ENCODE measurements at regions not wholly inside any gene's neighbourhood (a gene's known extent, or its start where the extent isn't known, plus 50 kb on each side); places are given as distances from the start of the nearest gene placed in this dataset.

DNA sequence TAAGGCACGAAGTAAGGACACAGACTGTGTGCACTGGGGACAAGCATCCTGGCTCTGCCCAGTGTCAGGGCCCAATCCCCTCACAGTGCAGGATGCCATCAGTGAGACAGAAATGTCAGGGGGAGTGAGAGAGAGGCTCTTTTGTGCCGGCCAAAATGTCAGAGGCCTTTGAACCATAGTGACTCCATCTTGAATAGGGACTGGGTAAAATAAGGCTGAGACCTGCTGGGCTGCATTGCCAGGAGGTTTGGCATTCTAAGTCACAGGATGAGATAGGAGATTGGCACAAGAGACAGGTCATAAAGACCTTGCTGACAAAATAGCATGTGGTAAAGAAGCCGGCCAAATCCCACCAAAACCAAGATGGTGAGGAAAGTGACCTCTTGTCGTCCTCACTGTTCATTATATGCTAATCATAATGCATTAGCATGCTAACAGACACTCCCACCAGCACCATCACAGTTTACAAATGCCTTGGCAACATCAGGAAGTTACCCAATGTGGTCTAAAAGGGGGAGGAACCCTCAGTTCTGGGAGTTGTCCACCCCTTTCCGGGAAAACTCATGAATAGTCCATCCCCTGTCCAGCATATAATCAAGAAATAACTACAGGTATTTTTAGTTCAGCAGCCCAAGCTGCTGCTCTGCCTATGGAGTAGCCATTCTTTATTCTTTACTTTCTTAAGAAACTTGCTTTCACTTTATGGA lies 337.4 kb downstream of the LPIN1 start:
- no peaks in the 10 kb centered on the region for H3K36me3 ChIP-seq (ENCODE audit: control insufficient read depth in 5 of 5, insufficient read depth in 5 of 5, low read length in 5 of 5)
- no peak overlapping the region for H3K27ac ChIP-seq (ENCODE audit: low read depth, low read length)
- H3K9ac ChIP-seq (ENCODE audit: low read length in 5 of 5) = no peak overlapping the region
- H3K27me3 ChIP-seq (ENCODE audit: control insufficient read depth in 5 of 5, insufficient read depth in 4 of 5, low read length in 5 of 5) = no peaks in the 10 kb centered on the region
- peaks cover 0 to 5% (median 0%) of the 10 kb centered on the region in 5 donors for H3K4me1 ChIP-seq (ENCODE audit: control insufficient read depth in 5 of 5, insufficient read depth in 5 of 5, low read length in 5 of 5)
- no peak overlapping the region for H3K4me3 ChIP-seq (ENCODE audit: low read depth in 1 of 5, low read length in 5 of 5)
- H3K9me3 ChIP-seq (ENCODE audit: control insufficient read depth in 5 of 5, low read length in 5 of 5) = no peaks in the 10 kb centered on the region

DNA sequence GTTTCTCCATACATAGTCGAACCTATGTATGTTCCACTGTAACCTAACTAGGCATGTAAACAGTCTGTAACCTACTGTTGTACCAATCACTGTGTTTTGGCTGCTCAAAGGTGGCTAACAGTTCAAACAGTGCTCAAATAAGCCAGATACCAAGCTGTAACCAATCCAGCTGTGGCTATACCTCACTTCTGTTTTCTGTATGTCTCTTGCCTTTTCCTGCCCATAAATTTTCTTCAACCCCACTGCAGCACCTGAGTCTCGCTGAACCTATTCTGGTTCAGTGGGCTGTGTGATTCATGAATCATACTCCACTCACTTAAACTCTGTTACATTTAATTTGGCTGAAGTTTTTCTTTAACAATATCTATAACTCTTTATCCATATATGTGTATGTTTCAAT lies 340.7 kb downstream of the LPIN1 start:
- Histone ChIP-seq H3K9ac (ENCODE audit: low read length in 5 of 5) (no peak overlapping the region), H3K4me3 (ENCODE audit: low read depth in 1 of 5, low read length in 5 of 5) (no peak overlapping the region), H3K36me3 (ENCODE audit: control insufficient read depth in 5 of 5, insufficient read depth in 5 of 5, low read length in 5 of 5) (no peaks in the 10 kb centered on the region), H3K9me3 (ENCODE audit: control insufficient read depth in 5 of 5, low read length in 5 of 5) (no peaks in the 10 kb centered on the region), H3K27ac (ENCODE audit: low read depth, low read length) (no peak overlapping the region), H3K27me3 (ENCODE audit: control insufficient read depth in 5 of 5, insufficient read depth in 4 of 5, low read length in 5 of 5) (no peaks in the 10 kb centered on the region), H3K4me1 (ENCODE audit: control insufficient read depth in 5 of 5, insufficient read depth in 5 of 5, low read length in 5 of 5) (peaks cover 0 to 5% (median 0%) of the 10 kb centered on the region in 5 donors)

DNA sequence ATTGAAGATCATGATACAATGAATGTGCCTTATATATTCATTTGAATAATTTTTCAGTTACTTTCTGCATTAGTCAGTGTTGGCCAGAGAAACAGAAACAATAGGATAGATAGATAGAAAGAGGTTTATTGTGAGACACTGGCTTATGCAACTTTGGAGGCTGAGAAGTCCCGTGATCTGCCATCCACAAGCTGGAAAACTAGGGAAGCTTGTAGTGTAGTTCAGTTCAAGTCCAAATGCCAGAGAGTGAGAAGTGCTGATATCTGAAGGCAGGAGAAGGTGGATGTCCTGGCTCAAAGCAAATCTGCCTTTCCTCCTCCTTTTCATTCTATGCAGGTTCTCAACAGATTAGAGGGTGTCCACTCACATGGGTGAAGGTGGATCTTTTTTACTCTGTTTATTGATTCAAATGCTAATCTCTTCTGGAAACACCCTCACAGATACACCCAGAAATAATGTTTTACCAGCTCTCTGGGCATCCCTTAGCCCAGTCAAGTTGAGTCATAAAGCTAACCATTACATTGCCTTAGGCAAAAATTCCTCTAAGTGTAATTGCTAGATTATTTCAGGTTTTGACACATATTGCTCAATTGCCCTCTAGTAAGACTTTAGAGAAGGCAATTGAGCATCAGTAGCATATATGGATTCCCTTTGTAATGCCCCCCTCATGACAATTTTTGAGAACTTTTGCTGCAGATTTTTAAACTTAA lies 341.4 kb downstream of the LPIN1 start:
- H3K27me3 ChIP-seq (ENCODE audit: control insufficient read depth in 5 of 5, insufficient read depth in 4 of 5, low read length in 5 of 5) = no peaks in the 10 kb centered on the region
- H3K36me3 ChIP-seq (ENCODE audit: control insufficient read depth in 5 of 5, insufficient read depth in 5 of 5, low read length in 5 of 5) = no peaks in the 10 kb centered on the region
- H3K4me3 ChIP-seq (ENCODE audit: low read depth in 1 of 5, low read length in 5 of 5) = no peak overlapping the region
- H3K27ac ChIP-seq (ENCODE audit: low read depth, low read length) = no peak overlapping the region
- H3K9me3 ChIP-seq (ENCODE audit: control insufficient read depth in 5 of 5, low read length in 5 of 5) = no peaks in the 10 kb centered on the region
- no peak overlapping the region for H3K9ac ChIP-seq (ENCODE audit: low read length in 5 of 5)
- H3K4me1 ChIP-seq (ENCODE audit: control insufficient read depth in 5 of 5, insufficient read depth in 5 of 5, low read length in 5 of 5) = peaks cover 0 to 4% (median 0%) of the 10 kb centered on the region in 5 donors

- no peaks in the 10 kb centered on the region for H3K36me3 ChIP-seq (ENCODE audit: control insufficient read depth in 5 of 5, insufficient read depth in 5 of 5, low read length in 5 of 5)
- no peak overlapping the region for H3K4me3 ChIP-seq (ENCODE audit: low read depth in 1 of 5, low read length in 5 of 5)
- no peak overlapping the region for H3K27ac ChIP-seq (ENCODE audit: low read depth, low read length)
- H3K27me3 ChIP-seq (ENCODE audit: control insufficient read depth in 5 of 5, insufficient read depth in 4 of 5, low read length in 5 of 5) = no peaks in the 10 kb centered on the region
- H3K4me1 ChIP-seq (ENCODE audit: control insufficient read depth in 5 of 5, insufficient read depth in 5 of 5, low read length in 5 of 5) = no peaks in the 10 kb centered on the region
- H3K9me3 ChIP-seq (ENCODE audit: control insufficient read depth in 5 of 5, low read length in 5 of 5) = no peaks in the 10 kb centered on the region
- no peak overlapping the region for H3K9ac ChIP-seq (ENCODE audit: low read length in 5 of 5)
These were observed 342.6 kb downstream of the LPIN1 start for GRCh38 chr2:12089001-12089400.

- Histone ChIP-seq H3K9me3 (ENCODE audit: control insufficient read depth in 5 of 5, low read length in 5 of 5) (no peaks in the 10 kb centered on the region), H3K4me1 (ENCODE audit: control insufficient read depth in 5 of 5, insufficient read depth in 5 of 5, low read length in 5 of 5) (no peaks in the 10 kb centered on the region), H3K27me3 (ENCODE audit: control insufficient read depth in 5 of 5, insufficient read depth in 4 of 5, low read length in 5 of 5) (no peaks in the 10 kb centered on the region), H3K27ac (ENCODE audit: low read depth, low read length) (no peak overlapping the region), H3K36me3 (ENCODE audit: control insufficient read depth in 5 of 5, insufficient read depth in 5 of 5, low read length in 5 of 5) (no peaks in the 10 kb centered on the region), H3K4me3 (ENCODE audit: low read depth in 1 of 5, low read length in 5 of 5) (no peak overlapping the region), H3K9ac (ENCODE audit: low read length in 5 of 5) (no peak overlapping the region)
These were observed 343.1 kb downstream of the LPIN1 start for GRCh38 chr2:12089496-12089895.

GRCh38 chr2:12090072-12090471 lies 343.6 kb downstream of the LPIN1 start:
- H3K9ac ChIP-seq (ENCODE audit: low read length in 5 of 5) = no peak overlapping the region
- H3K27ac ChIP-seq (ENCODE audit: low read depth, low read length) = no peak overlapping the region
- no peaks in the 10 kb centered on the region for H3K4me1 ChIP-seq (ENCODE audit: control insufficient read depth in 5 of 5, insufficient read depth in 5 of 5, low read length in 5 of 5)
- no peak overlapping the region for H3K4me3 ChIP-seq (ENCODE audit: low read depth in 1 of 5, low read length in 5 of 5)
- H3K36me3 ChIP-seq (ENCODE audit: control insufficient read depth in 5 of 5, insufficient read depth in 5 of 5, low read length in 5 of 5) = no peaks in the 10 kb centered on the region
- no peaks in the 10 kb centered on the region for H3K27me3 ChIP-seq (ENCODE audit: control insufficient read depth in 5 of 5, insufficient read depth in 4 of 5, low read length in 5 of 5)
- no peaks in the 10 kb centered on the region for H3K9me3 ChIP-seq (ENCODE audit: control insufficient read depth in 5 of 5, low read length in 5 of 5)

GRCh38 chr2:12090590-12090989 lies 344.2 kb downstream of the LPIN1 start:
- H3K27ac ChIP-seq (ENCODE audit: low read depth, low read length) = no peak overlapping the region
- H3K9me3 ChIP-seq (ENCODE audit: control insufficient read depth in 5 of 5, low read length in 5 of 5) = no peaks in the 10 kb centered on the region
- H3K4me3 ChIP-seq (ENCODE audit: low read depth in 1 of 5, low read length in 5 of 5) = no peak overlapping the region
- no peaks in the 10 kb centered on the region for H3K36me3 ChIP-seq (ENCODE audit: control insufficient read depth in 5 of 5, insufficient read depth in 5 of 5, low read length in 5 of 5)
- H3K4me1 ChIP-seq (ENCODE audit: control insufficient read depth in 5 of 5, insufficient read depth in 5 of 5, low read length in 5 of 5) = no peaks in the 10 kb centered on the region
- H3K27me3 ChIP-seq (ENCODE audit: control insufficient read depth in 5 of 5, insufficient read depth in 4 of 5, low read length in 5 of 5) = no peaks in the 10 kb centered on the region
- H3K9ac ChIP-seq (ENCODE audit: low read length in 5 of 5) = no peak overlapping the region

DNA sequence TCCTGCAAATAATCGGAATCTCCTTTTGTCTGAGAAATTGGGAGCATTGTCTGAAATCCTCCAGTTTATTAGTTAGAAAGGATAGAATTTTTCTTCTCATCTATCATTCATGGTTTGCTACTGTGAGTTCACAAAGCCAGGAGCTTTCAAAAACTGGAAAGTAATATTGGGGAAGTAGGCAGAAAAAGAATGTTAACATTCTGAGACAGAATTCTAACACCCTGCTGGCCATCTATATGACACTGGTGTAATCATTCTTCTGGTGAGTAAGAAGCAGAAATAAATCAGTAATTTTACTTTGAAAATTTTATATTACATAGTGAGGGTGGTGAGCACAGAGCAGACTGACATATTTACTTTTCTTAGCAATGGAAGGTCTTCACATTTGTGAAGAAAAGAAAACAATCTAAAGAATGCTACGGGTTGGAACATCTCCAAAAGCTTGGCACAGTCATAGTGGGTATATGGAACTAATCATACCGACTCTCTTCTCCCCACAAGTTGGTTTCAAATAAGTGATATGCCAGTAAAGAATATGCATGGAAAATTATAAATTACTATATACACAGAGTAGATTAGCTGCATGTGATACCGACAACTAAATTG lies 344.9 kb downstream of the LPIN1 start:
- Histone ChIP-seq H3K27me3 (ENCODE audit: control insufficient read depth in 5 of 5, insufficient read depth in 4 of 5, low read length in 5 of 5) (no peaks in the 10 kb centered on the region), H3K4me1 (ENCODE audit: control insufficient read depth in 5 of 5, insufficient read depth in 5 of 5, low read length in 5 of 5) (no peaks in the 10 kb centered on the region), H3K4me3 (ENCODE audit: low read depth in 1 of 5, low read length in 5 of 5) (no peak overlapping the region), H3K9me3 (ENCODE audit: control insufficient read depth in 5 of 5, low read length in 5 of 5) (no peaks in the 10 kb centered on the region), H3K27ac (ENCODE audit: low read depth, low read length) (no peak overlapping the region), H3K9ac (ENCODE audit: low read length in 5 of 5) (no peak overlapping the region), H3K36me3 (ENCODE audit: control insufficient read depth in 5 of 5, insufficient read depth in 5 of 5, low read length in 5 of 5) (no peaks in the 10 kb centered on the region)

DNA sequence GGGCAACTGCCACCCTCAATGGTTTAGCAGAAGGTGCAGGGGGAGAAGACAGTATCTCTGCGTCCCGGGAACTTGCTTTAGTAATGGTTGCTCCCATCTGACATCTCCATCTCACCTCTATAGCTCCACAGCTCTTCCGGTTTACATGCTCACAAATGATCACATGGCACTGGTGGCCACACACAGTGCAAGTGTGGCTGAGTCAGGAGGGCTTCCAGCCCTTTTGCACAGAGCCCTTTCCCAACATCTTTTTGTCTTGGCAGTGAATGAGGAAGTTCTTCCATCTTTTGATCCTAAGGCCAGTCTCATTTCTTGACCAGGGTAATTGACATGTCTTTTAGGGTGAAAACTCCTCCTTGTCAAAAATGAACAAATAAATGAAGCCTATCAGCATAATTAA lies 347.7 kb downstream of the LPIN1 start:
- no peaks in the 10 kb centered on the region for H3K4me1 ChIP-seq (ENCODE audit: control insufficient read depth in 5 of 5, insufficient read depth in 5 of 5, low read length in 5 of 5)
- H3K36me3 ChIP-seq (ENCODE audit: control insufficient read depth in 5 of 5, insufficient read depth in 5 of 5, low read length in 5 of 5) = no peaks in the 10 kb centered on the region
- H3K27ac ChIP-seq (ENCODE audit: low read depth, low read length) = no peak overlapping the region
- no peak overlapping the region for H3K9ac ChIP-seq (ENCODE audit: low read length in 5 of 5)
- H3K4me3 ChIP-seq (ENCODE audit: low read depth in 1 of 5, low read length in 5 of 5) = no peak overlapping the region
- no peaks in the 10 kb centered on the region for H3K27me3 ChIP-seq (ENCODE audit: control insufficient read depth in 5 of 5, insufficient read depth in 4 of 5, low read length in 5 of 5)
- no peaks in the 10 kb centered on the region for H3K9me3 ChIP-seq (ENCODE audit: control insufficient read depth in 5 of 5, low read length in 5 of 5)

DNA sequence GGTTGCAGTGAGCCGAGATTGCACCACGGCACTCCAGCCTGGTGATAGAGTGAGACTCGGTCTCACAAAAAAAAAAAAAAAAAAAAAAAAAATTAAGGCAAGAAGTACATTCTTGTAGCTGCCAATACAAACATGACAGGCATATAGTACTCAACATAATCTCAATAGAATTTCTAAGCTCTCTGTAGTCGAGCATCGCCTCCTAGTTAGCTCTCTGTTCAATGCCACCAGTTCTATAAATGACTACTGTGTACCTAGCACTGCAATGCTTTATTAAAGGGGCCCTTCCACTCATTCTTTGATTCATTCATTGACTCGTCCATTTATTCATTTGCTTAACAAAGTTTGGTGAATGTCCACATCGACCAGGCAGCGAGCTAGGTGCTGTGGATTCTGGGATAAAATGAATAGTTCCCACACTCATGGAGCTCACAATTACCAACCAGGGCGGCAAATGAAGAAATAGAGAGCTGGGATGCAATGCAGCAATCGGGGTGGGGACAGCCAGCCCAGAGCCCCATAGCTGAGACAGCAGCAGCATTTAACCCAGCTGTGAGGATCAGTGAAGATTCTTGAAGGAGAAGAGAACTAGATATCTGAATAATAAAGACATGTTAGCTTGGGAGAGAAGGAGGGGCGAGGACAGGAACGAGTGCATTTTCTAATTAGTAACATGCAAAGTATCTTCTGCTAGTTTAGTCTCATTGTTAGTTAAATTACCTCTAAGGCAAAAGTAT lies 349.8 kb downstream of the LPIN1 start:
- no peaks in the 10 kb centered on the region for H3K36me3 ChIP-seq (ENCODE audit: control insufficient read depth in 5 of 5, insufficient read depth in 5 of 5, low read length in 5 of 5)

More for the DNA sequence above, 349.8 kb downstream of the LPIN1 start:
- Histone ChIP-seq H3K4me1 (ENCODE audit: control insufficient read depth in 5 of 5, insufficient read depth in 5 of 5, low read length in 5 of 5) (no peaks in the 10 kb centered on the region), H3K4me3 (ENCODE audit: low read depth in 1 of 5, low read length in 5 of 5) (no peak overlapping the region), H3K9ac (ENCODE audit: low read length in 5 of 5) (no peak overlapping the region), H3K9me3 (ENCODE audit: control insufficient read depth in 5 of 5, low read length in 5 of 5) (no peaks in the 10 kb centered on the region), H3K27me3 (ENCODE audit: control insufficient read depth in 5 of 5, insufficient read depth in 4 of 5, low read length in 5 of 5) (no peaks in the 10 kb centered on the region), H3K27ac (ENCODE audit: low read depth, low read length) (no peak overlapping the region)

All from subcutaneous abdominal adipose tissue (tissue), 5 donors.